Hepatocyte (in vitro differentiated cells): ENCODE measurements at regions not wholly inside any gene's neighbourhood (a gene's known extent, or its start where the extent isn't known, plus 50 kb on each side); places are given as distances from the start of the nearest gene placed in this dataset.

Experiments
- DNase-seq: peaks from one replicate; pipeline ENCODE4 v3.0.0-alpha.2; 2016; ENCODE audit warnings: low spot score
- H2AFZ ChIP-seq: fragments of 200-600 bp; sonication (generic); 2 replicates; pipeline ENCODE4 v1.6.0; 2016; ENCODE audit warnings: antibody characterized with exemption, mild to moderate bottlenecking
- H3K27ac ChIP-seq: fragments of 200-600 bp; sonication (generic); 2 replicates; pipeline ENCODE4 v1.5.1; 2016; ENCODE audit warnings: mild to moderate bottlenecking
- H3K27me3 ChIP-seq: fragments of 200-600 bp; sonication (generic); 2 replicates; pipeline ENCODE4 v1.6.1; 2016
- H3K36me3 ChIP-seq: fragments of 200-600 bp; sonication (generic); replicated peaks from 2 replicates; pipeline ENCODE4 v1.5.1; 2016; ENCODE audit warnings: low read depth; ENCODE audit not compliant: insufficient read depth
- H3K4me1 ChIP-seq: fragments of 200-600 bp; sonication (generic); 2 replicates; pipeline ENCODE4 v1.5.1; 2016; ENCODE audit warnings: mild to moderate bottlenecking, moderate library complexity; ENCODE audit not compliant: insufficient read depth
- H3K4me2 ChIP-seq: fragments of 200-600 bp; sonication (generic); 2 replicates; pipeline ENCODE4 v1.6.0; 2016
- H3K4me3 ChIP-seq: fragments of 200-600 bp; sonication (generic); 2 replicates; pipeline ENCODE4 v1.5.1; 2016; ENCODE audit warnings: mild to moderate bottlenecking
- H3K79me2 ChIP-seq: fragments of 200-600 bp; sonication (generic); 2 replicates; pipeline ENCODE4 v1.6.0; 2017; ENCODE audit warnings: mild to moderate bottlenecking
- H3K9me2 ChIP-seq: fragments of 200-600 bp; sonication (generic); replicated peaks from 2 replicates; pipeline ENCODE4 v1.6.0; 2017; ENCODE audit warnings: mild to moderate bottlenecking; ENCODE audit not compliant: insufficient read depth
- H3K9me3 ChIP-seq: fragments of 200-600 bp; sonication (generic); 2 replicates; pipeline ENCODE4 v1.5.1; 2016; ENCODE audit warnings: low read depth, mild to moderate bottlenecking
- H4K20me1 ChIP-seq: fragments of 200-600 bp; sonication (generic); 2 replicates; pipeline ENCODE4 v1.6.0; 2016; ENCODE audit warnings: mild to moderate bottlenecking; ENCODE audit not compliant: insufficient read depth, poor library complexity, severe bottlenecking
- EZH2 ChIP-seq: fragments of 200-600 bp; sonication (generic); IDR thresholded peaks from 2 replicates; pipeline ENCODE4 v1.6.1; 2016; ENCODE audit warnings: antibody characterized with exemption, mild to moderate bottlenecking, borderline replicate concordance
- EZH2phosphoT487 ChIP-seq: fragments of 200-600 bp; sonication (generic); IDR thresholded peaks from one replicate; pipeline ENCODE4 v1.6.1; 2018; ENCODE audit warnings: antibody characterized with exemption, mild to moderate bottlenecking, low read depth, moderate library complexity; ENCODE audit not compliant: unreplicated experiment, severe bottlenecking
- WGBS: methylation state at CpG from one replicate; pipeline ENCODE4 v1.1.6; 2016; ENCODE audit warnings: low lambda C conversion rate; ENCODE audit errors: missing lambda C conversion rate; 5-methylcytosine and 5-hydroxymethylcytosine counted together
- TF ChIP-seq, protein P1 (sequence below): fragments of 200-600 bp; sonication (generic); IDR thresholded peaks from 2 replicates; pipeline ENCODE4 v1.5.1; 2016; ENCODE audit warnings: antibody characterized with exemption, mild to moderate bottlenecking; ENCODE audit not compliant: poor library complexity

- DNase-seq: no peak
- H3K79me2 ChIP-seq: no peaks in the 10 kb centered on the region
- no peaks in the 10 kb centered on the region for H3K9me2 ChIP-seq
- H2AFZ ChIP-seq: no peak overlapping the region
- no peak overlapping the region for H3K27ac ChIP-seq
- no peak for TF ChIP-seq EZH2
- TF ChIP-seq, protein P1, sequence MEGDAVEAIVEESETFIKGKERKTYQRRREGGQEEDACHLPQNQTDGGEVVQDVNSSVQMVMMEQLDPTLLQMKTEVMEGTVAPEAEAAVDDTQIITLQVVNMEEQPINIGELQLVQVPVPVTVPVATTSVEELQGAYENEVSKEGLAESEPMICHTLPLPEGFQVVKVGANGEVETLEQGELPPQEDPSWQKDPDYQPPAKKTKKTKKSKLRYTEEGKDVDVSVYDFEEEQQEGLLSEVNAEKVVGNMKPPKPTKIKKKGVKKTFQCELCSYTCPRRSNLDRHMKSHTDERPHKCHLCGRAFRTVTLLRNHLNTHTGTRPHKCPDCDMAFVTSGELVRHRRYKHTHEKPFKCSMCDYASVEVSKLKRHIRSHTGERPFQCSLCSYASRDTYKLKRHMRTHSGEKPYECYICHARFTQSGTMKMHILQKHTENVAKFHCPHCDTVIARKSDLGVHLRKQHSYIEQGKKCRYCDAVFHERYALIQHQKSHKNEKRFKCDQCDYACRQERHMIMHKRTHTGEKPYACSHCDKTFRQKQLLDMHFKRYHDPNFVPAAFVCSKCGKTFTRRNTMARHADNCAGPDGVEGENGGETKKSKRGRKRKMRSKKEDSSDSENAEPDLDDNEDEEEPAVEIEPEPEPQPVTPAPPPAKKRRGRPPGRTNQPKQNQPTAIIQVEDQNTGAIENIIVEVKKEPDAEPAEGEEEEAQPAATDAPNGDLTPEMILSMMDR: no peak
- H3K9me3 ChIP-seq: no peaks in the 10 kb centered on the region
- 56% methylated on average over 2 of the region's 2 CpGs for WGBS
- H3K4me1 ChIP-seq: no peaks in the 10 kb centered on the region
- H3K4me2 ChIP-seq: no peak overlapping the region
- H4K20me1 ChIP-seq: no peaks in the 10 kb centered on the region
- H3K4me3 ChIP-seq: no peak overlapping the region
- H3K36me3 ChIP-seq: no peaks in the 10 kb centered on the region
- H3K27me3 ChIP-seq: no peaks in the 10 kb centered on the region
Measured at GRCh38 chr1:242800521-242800920, 276.0 kb upstream of the PLD5 start.

- H3K27ac ChIP-seq: no peak overlapping the region
- no peaks in the 10 kb centered on the region for H3K4me1 ChIP-seq
- no peaks in the 10 kb centered on the region for H4K20me1 ChIP-seq
- H3K36me3 ChIP-seq: no peaks in the 10 kb centered on the region
- no peaks in the 10 kb centered on the region for H3K9me2 ChIP-seq
- H3K4me2 ChIP-seq: no peak overlapping the region
- no peak for DNase-seq
- TF ChIP-seq, protein P1: no peak
- TF ChIP-seq EZH2 (no peak), EZH2phosphoT487 (no peak)
- H2AFZ ChIP-seq: no peak overlapping the region
- no peaks in the 10 kb centered on the region for H3K27me3 ChIP-seq
- H3K79me2 ChIP-seq: no peaks in the 10 kb centered on the region
- H3K9me3 ChIP-seq: no peaks in the 10 kb centered on the region
- H3K4me3 ChIP-seq: no peak overlapping the region
Measured at GRCh38 chr1:242797856-242798255, 273.4 kb upstream of the PLD5 start.

GRCh38 chr1:242788771-242789170, 264.3 kb upstream of the PLD5 start:
- TF ChIP-seq EZH2phosphoT487 (no peak), EZH2 (no peak)
- TF ChIP-seq, protein P1: no peak
- 32% methylated on average over 2 of the region's 2 CpGs for WGBS
- H3K4me2 ChIP-seq: no peak overlapping the region
- H3K79me2 ChIP-seq: no peaks in the 10 kb centered on the region
- no peak overlapping the region for H3K4me3 ChIP-seq
- H3K27ac ChIP-seq: no peak overlapping the region
- H3K9me3 ChIP-seq: no peaks in the 10 kb centered on the region
- no peaks in the 10 kb centered on the region for H3K27me3 ChIP-seq
- no peak overlapping the region for H2AFZ ChIP-seq
- H3K36me3 ChIP-seq: no peaks in the 10 kb centered on the region
- no peaks in the 10 kb centered on the region for H3K9me2 ChIP-seq
- no peaks in the 10 kb centered on the region for H3K4me1 ChIP-seq
- H4K20me1 ChIP-seq: no peaks in the 10 kb centered on the region
- DNase-seq: no peak

GRCh38 chr1:242787968-242788367, 263.5 kb upstream of the PLD5 start:
- no peak for DNase-seq
- Histone ChIP-seq H3K4me2 (no peak overlapping the region), H3K79me2 (no peaks in the 10 kb centered on the region), H3K27ac (no peak overlapping the region), H3K9me2 (no peaks in the 10 kb centered on the region), H3K9me3 (no peaks in the 10 kb centered on the region), H2AFZ (no peak overlapping the region), H3K4me3 (no peak overlapping the region), H4K20me1 (no peaks in the 10 kb centered on the region), H3K4me1 (no peaks in the 10 kb centered on the region), H3K27me3 (no peaks in the 10 kb centered on the region), H3K36me3 (no peaks in the 10 kb centered on the region)
- no peak for TF ChIP-seq EZH2
- TF ChIP-seq, protein P1: no peak
- no peak for TF ChIP-seq EZH2phosphoT487
- WGBS: 77% methylated on average over 2 of the region's 2 CpGs
